OCI-LY1 (cell line): ENCODE measurements at regions not wholly inside any gene's neighbourhood (a gene's known extent, or its start where the extent isn't known, plus 50 kb on each side); places are given as distances from the start of the nearest gene placed in this dataset.

Experiments
- EZH2 ChIP-seq: fragments of 200-600 bp; sonication (generic), shearing (Covaris generic); IDR thresholded peaks from 2 replicates; pipeline ENCODE4 v1.8.0; 2017; ENCODE audit warnings: borderline replicate concordance, mixed run types, mild to moderate bottlenecking, antibody characterized with exemption, low read length, moderate library complexity, mixed read lengths
- TF ChIP-seq, protein P1 (sequence below): fragments of 200-600 bp; sonication (generic), shearing (Covaris generic); IDR thresholded peaks from 2 replicates; pipeline ENCODE4 v1.5.1; 2017; ENCODE audit warnings: mild to moderate bottlenecking, antibody characterized with exemption, low read length, moderate library complexity, mixed read lengths

DNA sequence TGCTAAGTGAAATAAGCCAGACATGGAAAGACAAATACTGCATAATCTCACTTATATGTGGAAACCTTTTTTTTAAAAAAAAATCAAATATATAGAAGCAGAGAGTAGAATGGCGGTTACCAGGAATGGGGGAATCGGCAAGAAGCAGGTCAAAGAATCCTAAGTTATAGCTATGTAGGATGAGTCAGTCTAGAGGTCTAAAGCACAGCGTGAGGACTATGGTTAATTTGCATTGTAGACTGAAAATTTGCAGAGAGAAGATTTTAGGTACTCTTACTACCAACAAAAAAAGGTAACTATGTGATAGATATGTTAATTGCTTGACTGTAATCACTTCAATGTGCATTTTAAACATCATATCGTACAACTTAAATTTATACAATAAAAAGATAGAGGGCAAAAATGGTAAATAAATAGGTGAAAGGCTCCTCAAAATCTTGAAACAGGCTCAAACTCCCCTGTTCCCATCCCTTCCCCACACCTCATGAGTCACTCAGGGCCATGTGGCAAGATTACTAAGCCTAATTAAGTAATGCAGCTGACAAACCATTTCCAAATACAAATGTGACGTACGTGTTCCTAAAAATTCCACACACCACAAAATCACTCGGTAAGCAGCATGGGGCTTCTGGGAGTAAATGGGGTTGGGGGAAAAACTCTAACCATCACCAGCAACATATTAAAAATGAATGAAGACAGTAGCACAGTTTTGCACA, 159.0 kb downstream of the USP12 start:
- TF ChIP-seq, protein P1, sequence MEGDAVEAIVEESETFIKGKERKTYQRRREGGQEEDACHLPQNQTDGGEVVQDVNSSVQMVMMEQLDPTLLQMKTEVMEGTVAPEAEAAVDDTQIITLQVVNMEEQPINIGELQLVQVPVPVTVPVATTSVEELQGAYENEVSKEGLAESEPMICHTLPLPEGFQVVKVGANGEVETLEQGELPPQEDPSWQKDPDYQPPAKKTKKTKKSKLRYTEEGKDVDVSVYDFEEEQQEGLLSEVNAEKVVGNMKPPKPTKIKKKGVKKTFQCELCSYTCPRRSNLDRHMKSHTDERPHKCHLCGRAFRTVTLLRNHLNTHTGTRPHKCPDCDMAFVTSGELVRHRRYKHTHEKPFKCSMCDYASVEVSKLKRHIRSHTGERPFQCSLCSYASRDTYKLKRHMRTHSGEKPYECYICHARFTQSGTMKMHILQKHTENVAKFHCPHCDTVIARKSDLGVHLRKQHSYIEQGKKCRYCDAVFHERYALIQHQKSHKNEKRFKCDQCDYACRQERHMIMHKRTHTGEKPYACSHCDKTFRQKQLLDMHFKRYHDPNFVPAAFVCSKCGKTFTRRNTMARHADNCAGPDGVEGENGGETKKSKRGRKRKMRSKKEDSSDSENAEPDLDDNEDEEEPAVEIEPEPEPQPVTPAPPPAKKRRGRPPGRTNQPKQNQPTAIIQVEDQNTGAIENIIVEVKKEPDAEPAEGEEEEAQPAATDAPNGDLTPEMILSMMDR = no peak
- TF ChIP-seq EZH2 = no peak
